ENCODE measurements at regions not wholly inside any gene's neighbourhood (a gene's known extent, or its start where the extent isn't known, plus 50 kb on each side); places are given as distances from the start of the nearest gene placed in this dataset.

- FAIRE-seq (no peak), DNase-seq (ENCODE audit: insufficient read length, low spot score) (no peak)
- no peak for TF ChIP-seq CTCF (IDR thresholded peaks at IDR 0.05; ENCODE audit: insufficient read depth, missing control alignments)
Measured at GRCh38 chr11:71102251-71102995, 150.0 kb downstream of the SHANK2 start.

- FAIRE-seq (no peak), DNase-seq (ENCODE audit: insufficient read length, low spot score) (no peak)
Measured at GRCh38 chr11:71101606-71102005, 150.8 kb downstream of the SHANK2 start.

GRCh38 chr11:71101046-71101445 lies 151.3 kb downstream of the SHANK2 start:
- FAIRE-seq = no peak
- TF ChIP-seq CTCF (IDR thresholded peaks at IDR 0.05; ENCODE audit: insufficient read depth, missing control alignments) = no peak
- no peak for DNase-seq (ENCODE audit: insufficient read length, low spot score)

More at GRCh38 chr11:71101606-71102005, 150.8 kb downstream of the SHANK2 start:
- TF ChIP-seq CTCF (IDR thresholded peaks at IDR 0.05; ENCODE audit: insufficient read depth, missing control alignments) = no peak

GRCh38 chr11:71098776-71099175 lies 153.6 kb downstream of the SHANK2 start:
- TF ChIP-seq CTCF (IDR thresholded peaks at IDR 0.05; ENCODE audit: insufficient read depth, missing control alignments) = no peak
- no peak for FAIRE-seq
- DNase-seq (ENCODE audit: insufficient read length, low spot score) = no peak

GRCh38 chr11:71097506-71098240 lies 154.7 kb downstream of the SHANK2 start:
- FAIRE-seq = no peak
- DNase-seq (ENCODE audit: insufficient read length, low spot score) = no peak
- no peak for TF ChIP-seq CTCF (IDR thresholded peaks at IDR 0.05; ENCODE audit: insufficient read depth, missing control alignments)

- no peak for TF ChIP-seq CTCF (IDR thresholded peaks at IDR 0.05; ENCODE audit: insufficient read depth, missing control alignments)
- DNase-seq (ENCODE audit: insufficient read length, low spot score) (no peak), FAIRE-seq (no peak)
Measured at GRCh38 chr11:71096751-71097388, 155.5 kb downstream of the SHANK2 start.

Measured in D721Med (cell line).